ENCODE measurements at regions not wholly inside any gene's neighbourhood (a gene's known extent, or its start where the extent isn't known, plus 50 kb on each side); places are given as distances from the start of the nearest gene placed in this dataset.
A peak's percentile ranks its signal among the peaks of the same experiment; 100 is the strongest.
"Not testable (repeated sequence)": the region's sequence is repeated elsewhere in the genome, so short reads cannot be mapped to it uniquely, and the experiment has no call there.

DNA sequence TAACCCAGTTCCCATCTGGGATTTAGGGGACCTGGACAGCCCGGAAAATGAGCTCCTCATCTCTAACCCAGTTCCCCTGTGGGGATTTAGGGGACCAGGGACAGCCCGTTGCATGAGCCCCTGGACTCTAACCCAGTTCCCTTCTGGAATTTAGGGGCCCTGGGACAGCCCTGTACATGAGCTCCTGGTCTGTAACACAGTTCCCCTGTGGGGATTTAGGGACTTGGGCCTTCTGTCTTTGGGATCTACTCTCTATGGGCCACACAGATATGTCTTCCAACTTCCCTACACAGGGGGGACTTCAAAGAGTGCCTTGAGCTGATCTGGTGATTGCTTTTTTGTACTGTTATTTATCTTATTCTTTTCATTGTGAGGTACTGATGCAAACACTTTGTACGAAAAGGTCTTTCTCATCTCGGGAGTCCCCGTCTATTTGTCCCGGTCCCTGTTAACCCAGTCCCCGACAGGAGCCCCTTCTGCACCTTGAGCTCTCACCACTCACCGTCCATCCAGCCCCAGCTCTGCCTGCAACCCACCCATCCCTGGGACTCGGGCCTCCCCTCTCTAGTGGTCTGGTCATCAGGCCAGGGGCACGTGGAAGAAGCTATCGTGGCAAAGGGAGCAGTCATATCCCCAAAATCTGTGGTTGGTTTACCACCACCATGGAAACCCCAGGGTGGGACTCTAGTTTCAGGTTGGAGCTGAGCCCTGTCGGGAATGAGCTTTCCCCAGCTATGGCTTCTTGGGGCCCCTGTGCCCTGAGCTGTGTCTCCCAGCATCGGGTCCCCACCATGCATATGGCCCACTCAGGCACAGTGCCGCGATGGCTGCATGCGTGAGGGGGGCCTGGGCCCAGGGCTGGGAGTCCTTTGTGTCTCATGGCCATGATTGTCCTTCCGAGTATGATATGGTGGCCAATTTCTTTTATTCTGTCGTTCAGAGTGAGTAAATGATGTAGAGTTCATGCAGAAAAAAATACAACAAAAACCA, 270.4 kb upstream of the PLCXD1 start:
- not testable (repeated sequence) for H3K4me3 ChIP-seq (ENCODE audit: low read depth, low read length); DNase-seq (ENCODE audit: low read depth)

DNA sequence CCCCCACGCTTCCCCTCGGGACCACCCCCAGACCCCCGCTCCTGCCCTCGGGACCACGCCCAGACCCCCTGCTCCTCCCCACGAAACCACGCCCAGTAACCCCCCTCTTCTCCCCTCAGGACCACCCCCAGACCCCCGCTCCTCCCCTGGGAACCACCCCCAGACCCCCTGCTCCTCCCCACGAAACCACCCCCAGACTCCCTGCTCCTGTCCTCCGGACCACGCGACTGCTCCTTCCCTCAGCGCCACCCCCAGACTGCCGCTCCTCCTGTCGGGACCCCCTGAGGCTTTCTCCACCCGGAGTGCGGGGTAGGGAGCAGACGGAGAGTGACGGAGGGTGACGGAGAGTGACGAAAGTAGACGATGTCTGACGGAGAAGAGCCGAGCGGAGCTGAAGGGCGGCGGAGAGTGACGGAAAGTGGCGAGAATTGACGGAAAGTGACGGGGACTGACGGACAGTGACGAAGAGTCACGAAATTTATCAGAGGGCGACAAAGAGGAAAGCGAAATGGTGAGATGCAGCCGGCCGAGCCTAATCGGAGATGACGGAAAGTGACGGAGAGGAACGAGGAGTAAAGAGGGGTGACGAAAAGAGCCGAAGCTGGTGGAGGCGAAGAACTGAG, 267.2 kb upstream of the PLCXD1 start:
- not testable (repeated sequence) for DNase-seq (ENCODE audit: low read depth); H3K4me3 ChIP-seq (ENCODE audit: low read depth, low read length)

DNA sequence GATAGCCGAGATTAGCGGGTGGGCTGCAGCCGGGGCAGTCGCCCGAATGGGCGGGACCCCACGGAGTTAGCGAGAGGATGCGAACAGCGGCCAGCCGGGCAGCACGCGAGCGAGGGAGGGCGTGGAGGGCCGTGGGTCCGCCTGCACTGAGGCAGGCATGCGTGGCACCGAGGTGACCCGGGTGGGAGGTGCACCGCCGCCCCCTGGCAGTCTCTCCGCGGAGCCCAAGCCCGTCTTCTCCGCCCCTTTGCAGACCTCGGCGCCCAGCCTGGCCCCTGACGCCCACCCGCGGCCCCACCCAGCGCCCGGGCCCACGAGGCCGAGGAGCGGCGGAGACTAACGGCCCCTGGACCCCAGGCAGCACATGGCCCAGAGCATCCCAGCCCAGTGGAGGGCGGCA, 266.7 kb upstream of the PLCXD1 start:
- DNase-seq (ENCODE audit: low read depth); H3K4me3 ChIP-seq (ENCODE audit: low read depth, low read length): not testable (repeated sequence)

DNA sequence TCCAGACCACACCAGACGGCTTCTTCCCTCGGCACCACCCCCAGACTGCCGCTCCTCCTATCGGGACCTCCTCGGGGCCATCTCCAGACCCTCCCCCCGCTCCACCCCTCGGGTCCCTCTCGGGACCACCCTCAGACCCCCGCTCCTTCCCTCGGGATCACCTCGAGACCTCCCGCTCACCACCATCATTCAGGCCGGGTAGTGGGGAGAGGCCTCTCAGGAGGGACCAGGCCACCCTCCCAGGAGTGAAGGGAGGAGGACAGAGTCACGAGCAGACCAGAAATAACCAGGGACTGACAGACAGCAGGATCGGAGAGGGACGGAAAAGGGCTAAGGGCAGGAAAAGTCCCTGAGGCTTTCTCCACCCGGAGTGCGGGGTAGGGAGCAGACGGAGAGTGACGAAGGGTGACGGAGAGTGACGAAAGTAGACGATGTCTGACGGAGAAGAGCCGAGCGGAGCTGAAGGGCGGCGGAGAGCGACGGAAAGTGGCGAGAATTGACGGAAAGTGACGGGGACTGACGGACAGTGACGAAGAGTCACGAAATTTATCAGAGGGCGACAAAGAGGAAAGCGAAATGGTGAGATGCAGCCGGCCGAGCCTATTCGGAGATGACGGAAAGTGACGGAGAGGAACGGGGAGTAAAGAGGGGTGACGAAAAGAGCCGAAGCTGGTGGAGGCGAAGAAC, 262.3 kb upstream of the PLCXD1 start:
- H3K4me3 ChIP-seq (ENCODE audit: low read depth, low read length), result peak overlapping the region; percentile 30
- DNase-seq (ENCODE audit: low read depth), result not testable (repeated sequence)

DNA sequence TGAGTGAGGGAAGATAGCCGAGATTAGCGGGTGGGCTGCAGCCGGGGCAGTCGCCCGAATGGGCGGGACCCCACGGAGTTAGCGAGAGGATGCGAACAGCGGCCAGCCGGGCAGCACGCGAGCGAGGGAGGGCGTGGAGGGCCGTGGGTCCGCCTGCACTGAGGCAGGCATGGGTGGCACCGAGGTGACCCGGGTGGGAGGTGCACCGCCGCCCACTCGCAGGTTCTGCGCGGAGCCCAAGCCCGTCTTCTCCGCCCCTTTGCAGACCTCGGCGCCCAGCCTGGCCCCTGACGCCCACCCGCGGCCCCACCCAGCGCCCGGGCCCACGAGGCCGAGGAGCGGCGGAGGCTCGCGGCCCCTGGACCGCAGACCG, 261.7 kb upstream of the PLCXD1 start:
- not testable (repeated sequence) for DNase-seq (ENCODE audit: low read depth)

DNA sequence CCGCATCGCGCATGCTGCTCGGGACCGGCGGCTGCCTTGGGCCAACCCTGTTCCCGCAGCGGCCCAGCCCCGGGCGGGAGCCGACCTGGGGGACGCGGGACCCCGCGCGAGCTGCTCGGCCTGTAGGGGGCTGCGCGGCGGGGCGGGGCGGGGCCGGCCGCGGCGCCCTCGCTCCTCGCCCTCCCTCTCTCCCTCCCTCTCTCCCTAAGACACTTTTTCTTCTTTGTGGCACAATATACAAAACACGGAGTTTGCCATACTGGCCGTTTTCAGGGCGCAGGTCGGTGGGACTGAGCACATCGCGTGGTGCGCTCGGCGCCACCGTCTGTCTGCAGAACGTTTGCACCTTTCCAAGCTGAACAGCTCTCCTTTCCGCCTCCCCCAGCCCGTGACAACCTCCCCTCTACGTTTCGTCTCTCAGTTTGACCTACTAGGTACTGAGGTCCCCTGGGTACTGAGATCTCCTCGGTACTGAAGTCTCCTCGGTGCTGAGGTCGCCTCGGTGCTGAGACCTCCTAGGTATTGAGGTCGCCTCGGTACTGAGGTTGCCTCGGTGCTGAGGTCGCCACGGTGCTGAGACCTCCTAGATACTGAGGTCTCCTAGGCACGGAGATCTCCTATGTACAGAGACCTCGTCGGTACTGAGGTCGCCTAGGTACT, 261.1 kb upstream of the PLCXD1 start:
- peak overlapping the region; percentile 17 for H3K4me3 ChIP-seq (ENCODE audit: low read depth, low read length)
- TF ChIP-seq, protein P1, sequence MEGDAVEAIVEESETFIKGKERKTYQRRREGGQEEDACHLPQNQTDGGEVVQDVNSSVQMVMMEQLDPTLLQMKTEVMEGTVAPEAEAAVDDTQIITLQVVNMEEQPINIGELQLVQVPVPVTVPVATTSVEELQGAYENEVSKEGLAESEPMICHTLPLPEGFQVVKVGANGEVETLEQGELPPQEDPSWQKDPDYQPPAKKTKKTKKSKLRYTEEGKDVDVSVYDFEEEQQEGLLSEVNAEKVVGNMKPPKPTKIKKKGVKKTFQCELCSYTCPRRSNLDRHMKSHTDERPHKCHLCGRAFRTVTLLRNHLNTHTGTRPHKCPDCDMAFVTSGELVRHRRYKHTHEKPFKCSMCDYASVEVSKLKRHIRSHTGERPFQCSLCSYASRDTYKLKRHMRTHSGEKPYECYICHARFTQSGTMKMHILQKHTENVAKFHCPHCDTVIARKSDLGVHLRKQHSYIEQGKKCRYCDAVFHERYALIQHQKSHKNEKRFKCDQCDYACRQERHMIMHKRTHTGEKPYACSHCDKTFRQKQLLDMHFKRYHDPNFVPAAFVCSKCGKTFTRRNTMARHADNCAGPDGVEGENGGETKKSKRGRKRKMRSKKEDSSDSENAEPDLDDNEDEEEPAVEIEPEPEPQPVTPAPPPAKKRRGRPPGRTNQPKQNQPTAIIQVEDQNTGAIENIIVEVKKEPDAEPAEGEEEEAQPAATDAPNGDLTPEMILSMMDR (IDR thresholded peaks at IDR 0.05; ENCODE audit: insufficient read depth, low read depth, low read length), result no peak
- DNase-seq (ENCODE audit: low read depth), result no peak

More for the DNA sequence above, 261.7 kb upstream of the PLCXD1 start:
- H3K4me3 ChIP-seq (ENCODE audit: low read depth, low read length), result not testable (repeated sequence)

DNA sequence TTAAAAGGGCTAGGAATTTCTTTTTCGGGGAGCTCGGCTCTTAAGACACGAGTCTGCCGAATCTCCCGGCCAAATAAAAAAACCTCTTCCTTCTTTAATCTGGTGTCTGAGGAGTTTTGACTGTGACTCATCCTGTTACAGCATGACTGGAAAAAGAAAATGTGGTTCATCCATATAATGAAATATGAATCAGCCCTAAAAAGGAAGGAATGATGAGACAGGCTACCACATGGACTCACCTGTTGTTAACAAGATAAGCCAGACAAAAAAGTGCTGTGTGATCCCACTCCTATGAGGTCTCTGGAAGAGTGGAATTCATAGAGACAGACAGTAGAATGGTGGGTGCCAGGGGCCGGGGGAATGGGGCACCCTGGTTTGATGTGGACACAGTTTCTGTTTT, 257.0 kb upstream of the PLCXD1 start:
- not testable (repeated sequence) for H3K4me3 ChIP-seq (ENCODE audit: low read depth, low read length); DNase-seq (ENCODE audit: low read depth)
